CD8-positive, alpha-beta memory T cell (primary cell): ENCODE measurements at regions not wholly inside any gene's neighbourhood (a gene's known extent, or its start where the extent isn't known, plus 50 kb on each side); places are given as distances from the start of the nearest gene placed in this dataset.

Experiments
- CTCF ChIA-PET: fragments of 350-600 bp; sonication (Branson Sonifier 250); formaldehyde crosslinking; loops from one replicate; lab custom pipeline; 2021; ENCODE audit warnings: antibody characterized with exemption; lab: Charles Lee
- POLR2A ChIA-PET: fragments of 350-600 bp; sonication (Branson Sonifier 250); formaldehyde crosslinking; loops from one replicate; lab custom pipeline; 2021; ENCODE audit warnings: antibody characterized with exemption; lab: Charles Lee
- DNase-seq, 5 donors: peaks; one replicate each; pipeline versions ENCODE4 v3.0.0 to v3.0.0-alpha.2; 2020 to 2022; ENCODE audit warnings: mixed read lengths in 1 of 5
- H3K27ac ChIP-seq: one replicate; pipeline ENCODE4 v1.7.0; 2013; ENCODE audit warnings: low read depth, mild to moderate bottlenecking, low read length, moderate library complexity
- H3K27me3 ChIP-seq: 2 replicates; pipeline ENCODE4 v1.7.0; 2013; ENCODE audit warnings: low read length, mild to moderate bottlenecking; ENCODE audit not compliant: insufficient read depth, poor library complexity, severe bottlenecking
- H3K36me3 ChIP-seq: 2 replicates; pipeline ENCODE4 v1.7.0; 2013; ENCODE audit warnings: mild to moderate bottlenecking, low read length, moderate library complexity; ENCODE audit not compliant: insufficient read depth
- H3K4me1 ChIP-seq: 2 replicates; pipeline ENCODE4 v1.7.0; 2013; ENCODE audit warnings: mild to moderate bottlenecking, low read length, moderate library complexity; ENCODE audit not compliant: insufficient read depth
- H3K4me3 ChIP-seq: 2 replicates; pipeline ENCODE4 v1.7.0; 2013; ENCODE audit warnings: mild to moderate bottlenecking, low read length
- H3K9me3 ChIP-seq: 2 replicates; pipeline ENCODE4 v1.7.0; 2013; ENCODE audit warnings: mild to moderate bottlenecking, low read length
- H3K27ac Mint-ChIP-seq, 8 donors: one replicate each; pipeline ENCODE4 v1.8.0; 2020 to 2021; ENCODE audit warnings: mixed read lengths in 8 of 8, mild to moderate bottlenecking in 6 of 8, inconsistent platforms in 3 of 8, moderate library complexity in 3 of 8
- H3K27me3 Mint-ChIP-seq, 2 donors: one replicate each; pipeline ENCODE4 v1.8.0; 2020 to 2021; ENCODE audit warnings: mixed read lengths in 2 of 2, mild to moderate bottlenecking in 1 of 2, moderate library complexity in 1 of 2
- H3K36me3 Mint-ChIP-seq, 3 donors: one replicate each; pipeline ENCODE4 v1.8.0; 2020 to 2021; ENCODE audit warnings: mixed read lengths in 3 of 3, inconsistent platforms in 1 of 3, mild to moderate bottlenecking in 1 of 3
- H3K4me1 Mint-ChIP-seq, 3 donors: one replicate each; pipeline ENCODE4 v1.8.0; 2020 to 2021; ENCODE audit warnings: mixed read lengths in 3 of 3, inconsistent platforms in 1 of 3, mild to moderate bottlenecking in 1 of 3
- H3K4me3 Mint-ChIP-seq, 7 donors: one replicate each; pipeline ENCODE4 v1.8.0; 2020 to 2021; ENCODE audit warnings: mixed read lengths in 7 of 7, mild to moderate bottlenecking in 6 of 7, moderate library complexity in 4 of 7, inconsistent platforms in 2 of 7
- H3K9me3 Mint-ChIP-seq, 5 donors: one replicate each; pipeline ENCODE4 v1.8.0; 2020 to 2022; ENCODE audit warnings: mixed read lengths in 5 of 5, mild to moderate bottlenecking in 3 of 5, moderate library complexity in 2 of 5, inconsistent platforms in 1 of 5

GRCh38 chr5:61215996-61216395 is 53.7 kb upstream of the SMIM15 start:
- Histone ChIP-seq H3K27ac (no peak overlapping the region), H3K4me1 (no peaks in the 10 kb centered on the region), H3K9me3 (no peaks in the 10 kb centered on the region), H3K36me3 (no peaks in the 10 kb centered on the region), H3K27me3 (no peaks in the 10 kb centered on the region), H3K4me3 (no peak overlapping the region)
- Mint-ChIP-seq H3K9me3 (no peaks in the 10 kb centered on the region), H3K36me3 (no peaks in the 10 kb centered on the region), H3K4me3 (no peak overlapping the region), H3K4me1 (no peaks in the 10 kb centered on the region), H3K27me3 (peaks cover 6 to 20% of the 10 kb centered on the region in 2 donors), H3K27ac (no peak overlapping the region)
- CTCF ChIA-PET: no interaction called here
- POLR2A ChIA-PET: no interaction called here
- no peak for DNase-seq

- no peaks in the 10 kb centered on the region for H3K36me3 ChIP-seq
Observed at GRCh38 chr5:61216741-61217140, 54.5 kb upstream of the SMIM15 start.

GRCh38 chr5:61217214-61217613 is 54.9 kb upstream of the SMIM15 start:
- Histone ChIP-seq H3K9me3 (no peaks in the 10 kb centered on the region), H3K27ac (no peak overlapping the region), H3K4me3 (no peak overlapping the region), H3K36me3 (no peaks in the 10 kb centered on the region), H3K4me1 (no peaks in the 10 kb centered on the region), H3K27me3 (no peaks in the 10 kb centered on the region)
- Mint-ChIP-seq H3K9me3 (no peaks in the 10 kb centered on the region), H3K36me3 (no peaks in the 10 kb centered on the region), H3K4me3 (no peak overlapping the region), H3K4me1 (no peaks in the 10 kb centered on the region), H3K27ac (no peak overlapping the region), H3K27me3 (peaks cover 6 to 20% of the 10 kb centered on the region in 2 donors)
- CTCF ChIA-PET: no interaction called here
- POLR2A ChIA-PET: no interaction called here
- no peak for DNase-seq

More at GRCh38 chr5:61216741-61217140, 54.5 kb upstream of the SMIM15 start:
- H3K27ac Mint-ChIP-seq: no peak overlapping the region
- H3K9me3 Mint-ChIP-seq: no peaks in the 10 kb centered on the region
- peaks cover 6 to 20% of the 10 kb centered on the region in 2 donors for H3K27me3 Mint-ChIP-seq
- Histone ChIP-seq H3K9me3 (no peaks in the 10 kb centered on the region), H3K27me3 (no peaks in the 10 kb centered on the region), H3K4me3 (no peak overlapping the region), H3K27ac (no peak overlapping the region), H3K4me1 (no peaks in the 10 kb centered on the region)
- no peak for DNase-seq
- H3K4me3 Mint-ChIP-seq: no peak overlapping the region
- ChIA-PET POLR2A (no interaction called here), CTCF (no interaction called here)
- no peaks in the 10 kb centered on the region for H3K36me3 Mint-ChIP-seq
- H3K4me1 Mint-ChIP-seq: no peaks in the 10 kb centered on the region

- DNase-seq: no peak
- Mint-ChIP-seq H3K36me3 (peaks cover 0 to 3% (median 0%) of the 10 kb centered on the region in 3 donors), H3K4me1 (peaks cover 0 to 11% (median 0%) of the 10 kb centered on the region in 3 donors), H3K27ac (peak overlapping the region in 1 of 8 donors; percentile 58), H3K27me3 (peaks cover 0 to 15% of the 10 kb centered on the region in 2 donors), H3K4me3 (no peak overlapping the region), H3K9me3 (no peaks in the 10 kb centered on the region)
- Histone ChIP-seq H3K27ac (no peak overlapping the region), H3K4me3 (no peak overlapping the region), H3K36me3 (no peaks in the 10 kb centered on the region), H3K27me3 (no peaks in the 10 kb centered on the region), H3K4me1 (no peaks in the 10 kb centered on the region), H3K9me3 (no peaks in the 10 kb centered on the region)
- ChIA-PET CTCF (no interaction called here), POLR2A (no interaction called here)
Observed at GRCh38 chr5:61228229-61228628, 66.0 kb upstream of the SMIM15 start.

- Mint-ChIP-seq H3K36me3 (peaks cover 0 to 3% (median 0%) of the 10 kb centered on the region in 3 donors), H3K9me3 (no peaks in the 10 kb centered on the region), H3K4me3 (no peak overlapping the region), H3K27ac (no peak overlapping the region), H3K4me1 (peaks cover 0 to 11% (median 0%) of the 10 kb centered on the region in 3 donors), H3K27me3 (peaks cover 0 to 15% of the 10 kb centered on the region in 2 donors)
- H3K27ac ChIP-seq: no peak overlapping the region
- no peaks in the 10 kb centered on the region for H3K4me1 ChIP-seq
- DNase-seq: no peak
- H3K9me3 ChIP-seq: no peaks in the 10 kb centered on the region
- H3K4me3 ChIP-seq: no peak overlapping the region
- no peaks in the 10 kb centered on the region for H3K27me3 ChIP-seq
- POLR2A ChIA-PET: no interaction called here
- CTCF ChIA-PET: no interaction called here
- H3K36me3 ChIP-seq: no peaks in the 10 kb centered on the region
Observed at GRCh38 chr5:61228691-61229280, 66.5 kb upstream of the SMIM15 start.

- Histone ChIP-seq H3K27ac (no peak overlapping the region), H3K4me1 (no peaks in the 10 kb centered on the region), H3K27me3 (no peaks in the 10 kb centered on the region), H3K9me3 (no peaks in the 10 kb centered on the region), H3K4me3 (no peak overlapping the region), H3K36me3 (no peaks in the 10 kb centered on the region)
- POLR2A ChIA-PET: no interaction called here
- H3K4me3 Mint-ChIP-seq: peak overlapping the region in 1 of 7 donors; percentile 41
- peaks cover 0 to 11% (median 0%) of the 10 kb centered on the region in 3 donors for H3K4me1 Mint-ChIP-seq
- no peak for DNase-seq
- CTCF ChIA-PET: no interaction called here
- peaks cover 0 to 3% (median 0%) of the 10 kb centered on the region in 3 donors for H3K36me3 Mint-ChIP-seq
- H3K27me3 Mint-ChIP-seq: peaks cover 0 to 15% of the 10 kb centered on the region in 2 donors
- H3K27ac Mint-ChIP-seq: no peak overlapping the region
- H3K9me3 Mint-ChIP-seq: no peaks in the 10 kb centered on the region
Observed at GRCh38 chr5:61229416-61229815, 67.1 kb upstream of the SMIM15 start.

GRCh38 chr5:61230492-61230891 is 68.2 kb upstream of the SMIM15 start:
- H3K4me3 ChIP-seq: no peak overlapping the region
- Mint-ChIP-seq H3K27ac (no peak overlapping the region), H3K4me3 (no peak overlapping the region), H3K36me3 (peaks cover 0 to 3% (median 0%) of the 10 kb centered on the region in 3 donors), H3K9me3 (no peaks in the 10 kb centered on the region), H3K27me3 (peaks cover 0 to 26% of the 10 kb centered on the region in 2 donors), H3K4me1 (peaks cover 0 to 11% (median 0%) of the 10 kb centered on the region in 3 donors)
- H3K9me3 ChIP-seq: no peaks in the 10 kb centered on the region
- H3K27me3 ChIP-seq: no peaks in the 10 kb centered on the region
- CTCF ChIA-PET: no interaction called here
- no peak overlapping the region for H3K27ac ChIP-seq
- POLR2A ChIA-PET: no interaction called here
- no peaks in the 10 kb centered on the region for H3K36me3 ChIP-seq
- no peaks in the 10 kb centered on the region for H3K4me1 ChIP-seq
- no peak for DNase-seq

- Mint-ChIP-seq H3K27ac (no peak overlapping the region), H3K4me1 (peaks cover 0 to 11% (median 0%) of the 10 kb centered on the region in 3 donors), H3K27me3 (peaks cover 0 to 27% of the 10 kb centered on the region in 2 donors), H3K36me3 (peaks cover 0 to 3% (median 0%) of the 10 kb centered on the region in 3 donors), H3K9me3 (no peaks in the 10 kb centered on the region), H3K4me3 (no peak overlapping the region)
- no peaks in the 10 kb centered on the region for H3K4me1 ChIP-seq
- POLR2A ChIA-PET: no interaction called here
- H3K4me3 ChIP-seq: no peak overlapping the region
- no peak for DNase-seq
- no peaks in the 10 kb centered on the region for H3K9me3 ChIP-seq
- CTCF ChIA-PET: no interaction called here
- no peaks in the 10 kb centered on the region for H3K27me3 ChIP-seq
- no peaks in the 10 kb centered on the region for H3K36me3 ChIP-seq
- no peak overlapping the region for H3K27ac ChIP-seq
Observed at GRCh38 chr5:61231813-61232212, 69.5 kb upstream of the SMIM15 start.
